NCI-H2196 treated with DMSO at 0.1 percent for 48 hours (cell line): ENCODE measurements at regions not wholly inside any gene's neighbourhood (a gene's known extent, or its start where the extent isn't known, plus 50 kb on each side); places are given as distances from the start of the nearest gene placed in this dataset.

Experiments
- DNase-seq: peaks from one replicate; lab custom pipeline; 2025; ENCODE audit not compliant: unreplicated experiment; lab: John Stamatoyannopoulos, UW

DNA sequence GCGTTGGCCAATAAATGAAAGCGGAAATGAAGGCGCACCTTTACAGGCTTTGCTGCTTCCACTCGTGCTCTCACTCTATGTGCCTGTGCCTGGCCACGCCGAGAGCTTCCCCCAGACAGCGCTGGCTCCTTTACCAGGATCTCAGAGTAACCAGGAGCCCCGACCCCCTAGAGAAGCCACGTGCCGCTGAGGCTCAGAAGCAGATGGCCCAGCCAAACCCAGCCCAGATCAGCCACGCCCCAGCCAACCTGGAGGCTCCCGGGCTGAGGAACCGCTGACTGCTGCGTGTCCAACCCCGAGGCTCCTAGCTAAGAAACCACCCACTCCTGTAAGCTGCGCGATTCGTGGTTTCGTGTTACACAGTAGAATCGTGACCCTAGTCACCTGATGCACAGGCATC is 199.3 kb downstream of the NCK2 start:
- no peak for DNase-seq
